ENCODE measurements at regions not wholly inside any gene's neighbourhood (a gene's known extent, or its start where the extent isn't known, plus 50 kb on each side); places are given as distances from the start of the nearest gene placed in this dataset.

DNA sequence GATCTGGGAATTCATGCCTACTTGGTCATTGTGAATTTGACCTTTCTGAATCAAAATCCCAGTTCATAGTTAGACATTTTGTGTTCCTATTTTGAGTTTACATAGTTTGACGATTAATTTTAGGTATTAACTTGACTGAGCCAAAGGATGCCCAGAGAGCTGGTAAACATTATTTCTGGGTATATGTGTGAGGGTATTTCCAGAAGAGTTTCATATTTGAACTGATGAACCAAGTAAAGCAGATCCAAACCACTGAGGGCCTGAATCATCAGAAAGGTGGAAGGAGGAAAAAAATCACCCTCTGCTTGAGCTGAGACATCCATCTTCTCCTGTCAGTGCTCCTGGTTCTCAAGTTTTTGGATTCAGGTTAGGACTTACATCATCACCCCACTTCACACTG is 116.6 kb downstream of the CYSLTR2 start:
- TF ChIP-seq, protein P1, sequence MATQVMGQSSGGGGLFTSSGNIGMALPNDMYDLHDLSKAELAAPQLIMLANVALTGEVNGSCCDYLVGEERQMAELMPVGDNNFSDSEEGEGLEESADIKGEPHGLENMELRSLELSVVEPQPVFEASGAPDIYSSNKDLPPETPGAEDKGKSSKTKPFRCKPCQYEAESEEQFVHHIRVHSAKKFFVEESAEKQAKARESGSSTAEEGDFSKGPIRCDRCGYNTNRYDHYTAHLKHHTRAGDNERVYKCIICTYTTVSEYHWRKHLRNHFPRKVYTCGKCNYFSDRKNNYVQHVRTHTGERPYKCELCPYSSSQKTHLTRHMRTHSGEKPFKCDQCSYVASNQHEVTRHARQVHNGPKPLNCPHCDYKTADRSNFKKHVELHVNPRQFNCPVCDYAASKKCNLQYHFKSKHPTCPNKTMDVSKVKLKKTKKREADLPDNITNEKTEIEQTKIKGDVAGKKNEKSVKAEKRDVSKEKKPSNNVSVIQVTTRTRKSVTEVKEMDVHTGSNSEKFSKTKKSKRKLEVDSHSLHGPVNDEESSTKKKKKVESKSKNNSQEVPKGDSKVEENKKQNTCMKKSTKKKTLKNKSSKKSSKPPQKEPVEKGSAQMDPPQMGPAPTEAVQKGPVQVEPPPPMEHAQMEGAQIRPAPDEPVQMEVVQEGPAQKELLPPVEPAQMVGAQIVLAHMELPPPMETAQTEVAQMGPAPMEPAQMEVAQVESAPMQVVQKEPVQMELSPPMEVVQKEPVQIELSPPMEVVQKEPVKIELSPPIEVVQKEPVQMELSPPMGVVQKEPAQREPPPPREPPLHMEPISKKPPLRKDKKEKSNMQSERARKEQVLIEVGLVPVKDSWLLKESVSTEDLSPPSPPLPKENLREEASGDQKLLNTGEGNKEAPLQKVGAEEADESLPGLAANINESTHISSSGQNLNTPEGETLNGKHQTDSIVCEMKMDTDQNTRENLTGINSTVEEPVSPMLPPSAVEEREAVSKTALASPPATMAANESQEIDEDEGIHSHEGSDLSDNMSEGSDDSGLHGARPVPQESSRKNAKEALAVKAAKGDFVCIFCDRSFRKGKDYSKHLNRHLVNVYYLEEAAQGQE (IDR thresholded peaks at IDR 0.05), result no peak
- TF ChIP-seq TAF1 (conservative IDR thresholded peaks at IDR 0.05), result no peak
- no peak for TF ChIP-seq YY1 (IDR thresholded peaks at IDR 0.05)
- TF ChIP-seq MAX (IDR thresholded peaks at IDR 0.05), result no peak
- TF ChIP-seq CTCF (IDR thresholded peaks at IDR 0.05; ENCODE audit: low read depth, low read length, missing input control), result no peak

Measured in liver (tissue), 3 donors.